NCI-H446 treated with DMSO at 0.1 percent for 48 hours (cell line): ENCODE measurements at regions not wholly inside any gene's neighbourhood (a gene's known extent, or its start where the extent isn't known, plus 50 kb on each side); places are given as distances from the start of the nearest gene placed in this dataset.
"Not testable (repeated sequence)": the region's sequence is repeated elsewhere in the genome, so short reads cannot be mapped to it uniquely, and the experiment has no call there.

Experiments used
- DNase-seq: peaks from one replicate; lab custom pipeline; 2025; lab: John Stamatoyannopoulos, UW

DNA sequence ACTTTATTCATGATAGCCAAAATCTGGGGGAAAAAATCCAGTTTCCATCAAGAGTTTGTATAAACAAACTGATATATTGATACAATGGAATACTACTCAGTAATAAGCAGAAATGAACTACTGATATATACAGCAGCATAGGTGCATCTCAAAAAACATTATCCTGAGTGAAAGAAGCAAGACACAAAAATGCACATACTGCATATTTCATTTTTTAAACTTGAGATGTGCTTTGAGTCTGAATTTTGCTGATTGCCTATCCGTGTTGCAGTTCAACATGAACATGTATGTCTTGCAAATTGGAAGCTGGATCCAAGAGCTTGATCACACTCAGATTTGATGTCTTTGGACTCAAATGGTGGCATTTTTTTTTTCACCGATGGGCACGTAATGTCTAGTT is 132.4 kb downstream of the TSEN15 start:
- DNase-seq, result no peak

DNA sequence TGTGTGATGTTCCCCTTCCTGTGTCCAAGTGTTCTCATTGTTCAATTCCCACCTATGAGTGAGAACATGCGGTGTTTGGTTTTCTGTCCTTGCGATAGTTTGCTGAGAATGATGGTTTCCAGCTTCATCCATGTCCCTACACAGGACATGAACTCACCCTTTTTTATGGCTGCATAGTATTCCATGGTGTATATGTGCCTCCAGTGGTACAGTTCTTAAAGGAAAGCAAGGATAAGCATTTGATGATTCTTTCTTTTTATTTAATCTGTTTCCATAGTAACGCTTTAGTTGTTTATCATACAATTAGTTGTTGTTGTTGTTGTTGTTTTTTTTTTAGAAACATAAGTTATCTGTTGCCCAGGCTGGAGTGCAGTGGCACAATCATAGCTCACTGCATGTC is 133.1 kb downstream of the TSEN15 start:
- not testable (repeated sequence) for DNase-seq

DNA sequence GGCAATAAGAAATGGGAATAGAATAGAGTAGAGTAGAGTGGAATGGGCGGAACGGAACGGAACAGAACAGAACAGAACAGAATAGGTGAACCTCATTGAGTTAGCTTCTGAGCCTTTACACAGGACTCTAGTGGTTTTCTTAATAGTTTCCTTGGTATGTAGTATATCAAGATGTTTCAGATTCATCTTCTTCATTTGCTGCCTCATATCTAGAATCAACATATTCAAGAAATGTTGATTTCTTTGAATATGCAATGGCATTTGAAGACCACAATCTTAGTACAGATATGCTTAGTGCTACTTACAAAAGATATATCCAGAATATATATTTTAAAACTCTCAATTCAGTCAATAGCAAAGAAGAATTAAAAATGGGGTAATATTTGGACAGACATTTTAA is 133.8 kb downstream of the TSEN15 start:
- DNase-seq, result no peak

DNA sequence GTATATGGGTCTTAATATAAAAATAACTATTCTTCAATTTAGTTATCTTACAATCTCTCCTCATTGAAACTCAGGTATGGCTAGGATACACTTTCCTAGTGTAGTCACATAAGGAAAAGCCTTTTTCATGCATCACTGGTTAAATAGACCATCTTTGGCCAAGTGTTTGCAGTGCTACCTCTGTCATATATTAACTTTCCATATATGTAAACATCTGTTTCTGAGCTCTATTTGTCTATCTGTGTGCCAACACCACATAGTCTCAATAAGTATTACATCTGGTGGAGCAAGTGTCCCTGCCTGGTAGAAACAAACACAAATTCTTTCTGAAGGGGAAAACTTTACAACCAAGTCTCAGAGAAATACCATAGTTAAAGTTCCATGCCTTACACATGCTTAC is 134.6 kb downstream of the TSEN15 start:
- no peak for DNase-seq

DNA sequence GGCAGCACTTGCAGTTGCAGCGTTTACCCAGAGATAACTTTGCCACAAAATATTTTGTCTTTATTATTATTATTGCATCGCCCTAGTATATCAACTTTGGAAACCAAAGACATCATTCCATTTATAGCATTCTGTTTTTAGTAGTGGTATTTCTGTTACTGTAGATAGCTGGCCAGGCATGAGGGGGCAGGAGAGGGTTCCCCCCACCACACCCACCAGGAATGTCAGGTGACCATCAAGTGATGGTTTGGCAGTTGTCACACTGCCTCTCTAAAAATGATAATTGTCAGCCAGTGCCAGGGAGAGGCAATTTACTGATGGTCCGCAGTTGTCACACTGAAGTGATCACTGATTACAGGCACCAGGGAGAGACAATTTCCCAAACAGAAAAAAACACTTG is 135.6 kb downstream of the TSEN15 start:
- DNase-seq, result no peak

DNA sequence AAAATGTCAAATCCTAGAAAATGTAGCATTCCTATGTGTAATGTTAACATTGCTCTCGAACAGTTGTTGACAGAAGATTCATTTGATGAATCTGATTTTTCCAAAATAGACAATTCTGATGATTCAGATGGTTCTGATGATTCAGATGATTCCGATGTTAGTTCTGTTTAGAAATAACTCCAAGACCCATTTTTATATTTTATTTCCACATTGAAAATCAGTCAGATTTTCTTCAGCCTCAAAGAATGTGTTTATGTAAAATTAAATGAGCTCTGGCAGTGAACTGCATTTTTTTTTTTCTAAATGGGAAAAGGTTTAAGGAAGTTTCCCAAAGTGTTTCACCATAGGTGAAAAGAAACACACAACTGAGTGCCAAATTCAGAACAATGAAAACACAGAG is 136.5 kb downstream of the TSEN15 start:
- DNase-seq, result no peak

DNA sequence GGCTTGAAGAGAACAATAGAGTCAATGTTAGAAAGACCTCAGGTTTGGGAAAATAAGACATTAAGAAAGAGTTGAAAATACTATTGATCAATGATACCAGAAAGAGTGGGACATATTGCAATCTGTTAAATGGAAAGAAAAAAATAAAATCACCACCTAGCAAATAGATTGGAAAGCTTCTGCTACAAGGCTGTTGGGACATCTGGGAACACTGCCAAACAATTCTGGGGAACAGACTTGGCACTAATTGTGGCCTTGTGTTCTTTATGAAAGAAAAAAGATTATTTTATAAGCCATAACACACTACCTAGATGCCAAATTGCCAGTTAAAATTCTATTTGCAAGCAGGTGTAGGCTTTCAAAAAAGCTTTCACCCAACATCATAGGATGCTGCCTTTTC is 137.8 kb downstream of the TSEN15 start:
- DNase-seq, result peak; percentile 51

DNA sequence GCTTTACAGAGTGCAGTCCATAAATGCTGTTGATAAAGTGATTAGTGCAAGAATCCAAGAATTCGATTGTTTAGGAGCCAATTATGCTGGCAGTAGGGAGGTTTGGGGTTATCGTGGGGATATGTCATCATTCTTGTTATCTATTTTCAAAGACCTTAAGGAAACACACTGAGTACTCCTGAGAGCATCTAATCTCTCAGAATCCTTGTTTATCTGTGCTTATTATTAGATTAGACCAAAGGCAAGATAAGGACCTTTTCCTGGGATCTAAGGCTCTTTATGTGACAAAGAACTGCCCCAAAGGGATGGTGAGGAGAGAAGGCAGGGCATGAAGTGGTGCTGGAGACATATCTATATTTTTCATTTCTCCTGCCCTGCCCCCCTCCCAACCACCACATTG is 139.1 kb downstream of the TSEN15 start:
- DNase-seq, result no peak

DNA sequence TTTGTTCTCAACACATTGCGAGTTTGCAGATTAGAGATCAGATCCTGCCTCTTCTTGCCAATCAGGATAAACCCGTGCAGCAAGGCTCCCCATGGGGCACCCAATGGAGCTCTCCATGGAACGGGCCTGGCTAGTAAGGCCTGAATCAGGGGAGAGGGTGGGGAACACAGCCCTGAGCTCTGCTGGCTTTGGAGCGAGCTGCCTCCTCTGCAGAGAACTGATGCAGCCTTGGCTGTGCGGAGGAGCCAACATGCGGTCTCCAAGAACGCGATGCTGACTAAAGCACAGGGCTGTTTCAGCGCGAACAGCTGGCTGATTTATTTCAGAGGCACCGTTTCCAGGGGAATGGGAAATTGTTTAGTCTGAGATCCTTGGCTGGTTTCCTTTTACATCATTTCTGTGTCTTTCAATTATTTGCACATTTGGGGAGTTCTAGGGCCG is 139.7 kb downstream of the TSEN15 start:
- DNase-seq, result peak; percentile 58

DNA sequence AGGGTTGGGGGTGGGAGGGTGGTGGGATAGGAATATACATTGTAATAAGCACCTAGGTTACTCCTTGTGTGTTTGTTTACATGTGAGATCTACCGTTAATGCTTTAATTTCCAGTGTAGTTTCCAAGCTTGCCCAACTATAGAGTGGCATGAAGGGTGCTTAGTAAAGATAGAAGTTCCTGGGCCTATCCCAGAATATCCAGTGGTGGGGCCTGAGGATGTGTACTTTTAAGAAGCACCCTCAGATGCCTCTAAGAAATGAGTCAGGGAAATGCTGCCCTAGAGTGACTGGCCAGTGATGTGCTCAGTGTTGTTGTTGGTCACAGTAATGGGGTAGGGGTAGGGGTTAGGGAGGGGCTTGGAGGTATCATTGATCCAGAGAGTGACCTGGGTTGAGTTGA is 141.3 kb downstream of the TSEN15 start:
- DNase-seq, result no peak

DNA sequence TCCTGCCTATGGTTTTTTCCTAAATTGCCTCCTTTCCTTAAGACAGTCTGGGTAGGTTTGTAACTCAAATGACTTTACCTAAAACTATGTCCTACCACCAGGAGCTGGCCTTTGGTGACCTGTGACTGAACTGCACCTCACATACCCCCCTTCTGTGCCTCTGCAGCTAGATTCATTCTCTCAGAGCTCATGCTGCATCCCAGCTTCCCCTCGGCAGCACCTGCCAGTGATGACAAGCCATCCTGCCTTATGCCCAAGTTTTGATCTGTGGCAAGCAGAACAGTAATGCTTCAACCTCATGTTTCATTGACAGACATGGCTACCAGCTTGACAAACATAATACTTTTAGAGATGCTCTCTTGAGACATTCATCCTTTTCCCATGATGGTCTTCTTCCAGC is 141.9 kb downstream of the TSEN15 start:
- no peak for DNase-seq

DNA sequence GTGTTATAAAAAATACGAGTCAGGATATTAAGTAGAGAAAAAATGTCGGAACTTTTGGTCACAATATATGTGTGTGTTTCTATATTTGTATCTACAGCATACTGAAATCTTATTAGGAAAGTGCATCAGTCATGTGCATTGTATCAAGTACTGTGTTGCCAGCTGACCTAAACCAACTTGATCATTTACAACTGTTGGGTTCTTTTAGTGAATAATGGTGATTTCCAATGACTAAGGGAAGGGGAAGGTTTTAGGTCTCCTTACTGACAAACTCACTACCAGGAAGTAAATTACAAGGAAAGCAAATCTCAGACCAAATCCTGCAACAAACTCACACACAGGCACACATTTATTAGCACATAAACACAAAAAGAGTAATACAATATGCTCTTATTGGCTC is 142.7 kb downstream of the TSEN15 start:
- DNase-seq, result no peak

DNA sequence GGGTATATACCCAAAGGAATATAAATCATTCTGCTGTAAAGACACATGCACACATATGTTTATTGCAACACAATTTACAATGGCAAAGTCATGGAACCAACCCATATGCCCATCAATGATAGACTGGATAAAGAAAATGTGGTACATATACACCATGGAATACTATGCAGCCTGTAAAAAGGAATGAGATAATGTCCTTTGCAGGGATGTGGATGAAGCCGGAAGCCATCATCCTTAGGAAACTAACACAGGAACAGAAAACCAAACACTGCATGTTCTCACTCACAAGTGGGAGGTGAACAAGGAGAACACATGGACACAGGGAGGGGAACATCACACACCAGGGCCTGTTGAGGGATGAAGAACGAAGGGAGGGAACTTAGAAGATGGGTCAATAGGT is 144.2 kb downstream of the TSEN15 start:
- not testable (repeated sequence) for DNase-seq

DNA sequence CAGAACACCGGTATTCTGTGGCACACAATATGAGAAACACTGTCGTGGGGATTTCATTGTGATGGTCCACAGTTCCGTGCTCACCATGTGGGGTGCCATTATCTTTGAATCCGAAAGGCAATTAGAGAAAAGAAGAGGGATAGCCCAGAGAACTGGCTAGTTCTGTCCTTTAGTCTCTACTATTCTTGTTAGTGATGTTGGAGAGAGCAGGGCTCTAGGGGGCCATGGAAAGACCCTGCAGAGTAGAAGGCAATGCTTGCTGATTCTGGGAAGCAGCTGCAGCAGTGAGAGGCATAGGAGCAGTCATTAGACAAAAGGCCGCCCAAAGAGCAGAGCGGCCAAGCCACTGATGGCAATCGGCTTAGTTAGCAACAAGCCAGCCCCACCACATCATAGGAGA is 146.3 kb downstream of the TSEN15 start:
- no peak for DNase-seq

DNA sequence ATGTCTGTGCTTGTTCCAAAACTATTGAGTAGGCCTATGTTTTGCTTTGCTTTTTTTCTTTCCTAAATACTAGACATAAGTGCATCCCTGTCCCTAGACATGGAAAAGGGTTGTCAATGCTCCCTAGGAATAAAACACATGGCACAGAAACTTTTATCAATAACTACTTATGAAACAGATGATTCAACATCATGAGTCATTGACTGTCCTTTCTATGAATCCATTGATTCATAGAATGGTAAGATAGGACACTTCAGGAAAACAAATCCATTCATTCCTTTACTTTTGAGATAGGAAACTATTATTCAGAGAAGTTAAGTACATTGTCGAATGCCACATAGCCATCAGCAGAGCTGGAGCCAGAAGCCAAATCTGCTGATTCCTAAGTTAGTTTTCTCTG is 147.5 kb downstream of the TSEN15 start:
- DNase-seq, result no peak

DNA sequence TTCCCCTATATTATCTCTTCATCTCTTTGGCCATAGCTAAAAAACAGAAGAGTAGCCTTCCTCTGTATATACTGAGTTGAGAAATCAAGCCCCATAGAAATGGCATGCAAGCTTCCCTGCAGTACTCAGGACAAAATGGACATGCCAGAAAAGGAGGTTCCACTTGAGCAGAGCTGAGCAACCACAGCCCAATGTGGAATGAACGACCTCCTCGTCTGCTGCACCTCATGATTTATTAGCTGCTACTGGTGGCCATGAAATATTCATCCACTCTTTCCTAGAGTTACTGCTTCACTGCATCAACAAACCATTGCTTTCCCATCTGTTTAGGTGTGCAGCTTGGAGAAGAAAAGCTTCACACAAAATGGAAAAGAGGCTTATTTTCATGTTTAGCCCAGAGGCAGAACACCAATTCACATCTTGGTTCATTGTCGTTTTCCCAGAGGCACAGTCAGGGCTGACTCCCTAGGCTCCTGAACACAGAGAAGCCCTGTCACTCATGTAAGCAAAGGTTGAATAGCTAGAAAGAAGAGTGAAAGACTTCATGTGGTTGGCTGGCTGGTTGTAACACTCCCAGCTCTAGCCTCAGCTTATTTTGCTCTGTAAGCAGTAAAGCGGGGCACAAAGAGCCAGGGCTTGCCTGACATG is 148.0 kb downstream of the TSEN15 start:
- no peak for DNase-seq

DNA sequence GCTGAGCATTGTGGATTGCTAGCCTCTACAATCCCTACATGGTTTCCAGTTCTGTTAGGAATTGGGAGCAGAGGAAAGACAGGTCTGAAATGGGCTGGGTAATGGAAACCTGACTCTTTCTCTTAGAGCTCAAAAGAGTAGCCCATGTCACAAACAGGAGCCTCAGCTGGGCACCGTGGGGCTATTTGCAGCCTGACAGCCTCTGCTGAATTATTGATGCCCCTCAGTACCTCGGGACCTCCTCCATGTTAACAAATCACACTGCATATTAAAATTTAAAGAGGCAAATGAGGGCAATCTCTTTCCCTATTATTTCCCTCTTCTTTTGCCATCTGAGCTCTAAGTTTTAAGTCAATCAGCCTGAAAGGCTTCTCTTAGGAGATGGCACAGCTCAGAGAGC is 157.1 kb downstream of the TSEN15 start:
- no peak for DNase-seq

DNA sequence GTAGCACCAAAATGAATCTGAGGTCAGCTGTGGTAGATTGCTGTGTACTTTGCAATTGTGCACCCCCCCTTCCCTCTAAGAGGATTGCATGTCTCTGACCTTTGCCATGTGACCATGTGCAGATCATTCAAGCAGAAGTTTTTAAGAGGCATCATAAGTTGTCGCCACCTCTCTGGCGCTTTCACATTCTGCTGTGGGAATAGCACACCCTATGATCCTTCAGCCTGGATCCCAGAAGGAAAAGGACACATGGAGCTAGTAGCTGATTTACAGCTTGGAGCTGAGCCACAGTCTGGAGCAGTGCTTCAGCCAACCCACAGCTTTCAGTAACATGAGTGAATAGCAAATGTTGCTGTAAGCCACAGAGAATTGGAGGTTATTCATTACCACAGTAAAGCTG is 158.5 kb downstream of the TSEN15 start:
- DNase-seq, result peak; percentile 68

DNA sequence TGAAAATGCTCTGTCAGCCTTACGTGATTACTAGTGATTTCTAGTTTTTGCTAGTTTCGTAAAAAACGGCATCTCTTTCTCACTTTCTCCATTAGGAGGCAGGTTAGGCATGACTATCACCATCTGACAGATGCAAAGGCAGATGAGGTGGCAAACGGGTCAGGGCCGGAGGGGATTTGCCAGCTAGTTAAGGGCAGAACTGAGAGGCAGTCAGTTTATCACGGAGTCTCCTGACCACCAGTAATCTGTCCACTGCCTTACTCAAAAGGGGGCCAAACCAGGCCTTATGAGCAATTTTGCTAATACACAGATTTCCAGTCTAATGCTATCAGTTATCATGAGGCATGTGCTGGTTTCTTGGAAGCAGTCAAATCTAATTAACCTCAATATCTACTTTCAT is 159.3 kb downstream of the TSEN15 start:
- no peak for DNase-seq

DNA sequence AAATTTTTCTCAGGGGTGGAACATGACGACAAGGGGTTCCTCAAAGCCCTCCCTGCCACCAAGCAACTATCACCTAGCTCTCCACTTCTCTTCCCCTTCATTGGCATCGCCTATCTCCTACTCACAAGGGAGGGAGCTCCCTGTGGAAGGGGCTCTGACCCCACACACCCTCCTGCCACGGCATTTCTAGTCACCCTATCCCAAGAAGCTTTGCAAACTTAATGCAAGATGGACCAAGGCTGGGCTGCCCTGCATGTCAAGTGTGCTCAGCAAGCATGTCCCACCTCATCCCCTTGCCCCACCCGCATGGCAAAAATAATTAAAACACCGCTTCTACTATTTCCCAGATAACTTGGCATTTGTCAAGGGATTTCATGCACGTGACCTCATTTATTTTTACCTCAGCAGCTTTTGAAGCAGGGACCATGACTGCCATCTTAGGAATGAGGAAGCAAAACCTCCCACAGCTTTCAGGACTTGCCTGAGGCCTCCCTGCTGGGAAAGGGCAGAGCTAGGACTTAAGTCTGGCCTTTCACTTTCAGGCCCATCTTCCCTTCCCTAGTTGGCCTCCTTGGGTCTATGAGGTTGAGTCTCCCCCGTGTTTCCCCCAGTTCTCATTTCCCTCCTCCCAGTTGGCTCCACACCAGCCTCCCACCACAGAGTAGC is 161.3 kb downstream of the TSEN15 start:
- DNase-seq, result no peak

DNA sequence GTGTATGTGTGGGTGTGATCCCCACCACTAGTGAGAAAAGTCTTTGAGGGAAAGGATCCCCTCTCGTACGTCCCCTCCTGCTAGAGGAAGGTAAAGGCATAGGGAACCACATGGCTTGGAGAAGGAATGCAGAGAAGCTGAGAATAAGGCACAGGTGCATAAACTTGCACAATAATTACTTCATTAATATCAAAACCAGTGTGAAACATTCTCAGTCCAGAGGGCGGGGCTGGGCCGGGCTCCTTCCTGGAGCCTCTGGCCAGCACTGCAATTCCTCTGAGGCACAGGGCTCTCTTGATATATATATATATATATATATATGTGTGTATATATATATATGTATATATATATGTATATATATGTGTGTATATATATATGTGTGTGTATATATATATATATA is 162.6 kb downstream of the TSEN15 start:
- no peak for DNase-seq

DNA sequence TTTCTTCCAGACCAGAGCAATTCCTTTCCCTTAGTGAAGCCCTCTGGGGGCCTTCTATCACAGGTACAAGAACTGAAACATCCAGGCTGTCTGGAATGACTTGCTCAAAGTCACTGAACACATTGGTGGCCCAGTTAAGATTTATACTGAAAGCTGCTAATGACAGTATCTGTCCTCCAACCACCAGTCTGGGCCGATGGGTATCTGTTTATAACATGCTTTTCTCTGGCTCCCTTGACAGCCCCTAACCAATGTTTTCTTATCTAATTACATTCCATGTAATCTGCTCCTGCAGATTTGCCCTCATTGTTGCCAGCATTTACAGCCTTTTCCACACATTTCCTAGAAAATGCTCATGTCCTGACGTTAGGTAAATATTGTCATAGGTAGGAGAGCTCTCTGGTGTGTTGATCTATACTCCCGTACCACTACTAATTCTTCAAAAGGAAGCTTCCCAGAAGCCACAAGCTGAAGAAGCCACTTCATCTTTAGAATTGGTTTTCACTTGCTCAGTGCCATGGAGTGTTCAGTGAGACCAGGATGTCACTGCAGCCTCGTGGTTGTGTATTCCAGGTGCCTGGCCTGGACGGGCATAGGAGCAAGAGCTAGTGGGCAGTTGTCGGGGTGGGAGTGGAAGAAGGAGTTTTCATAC is 163.9 kb downstream of the TSEN15 start:
- no peak for DNase-seq

DNA sequence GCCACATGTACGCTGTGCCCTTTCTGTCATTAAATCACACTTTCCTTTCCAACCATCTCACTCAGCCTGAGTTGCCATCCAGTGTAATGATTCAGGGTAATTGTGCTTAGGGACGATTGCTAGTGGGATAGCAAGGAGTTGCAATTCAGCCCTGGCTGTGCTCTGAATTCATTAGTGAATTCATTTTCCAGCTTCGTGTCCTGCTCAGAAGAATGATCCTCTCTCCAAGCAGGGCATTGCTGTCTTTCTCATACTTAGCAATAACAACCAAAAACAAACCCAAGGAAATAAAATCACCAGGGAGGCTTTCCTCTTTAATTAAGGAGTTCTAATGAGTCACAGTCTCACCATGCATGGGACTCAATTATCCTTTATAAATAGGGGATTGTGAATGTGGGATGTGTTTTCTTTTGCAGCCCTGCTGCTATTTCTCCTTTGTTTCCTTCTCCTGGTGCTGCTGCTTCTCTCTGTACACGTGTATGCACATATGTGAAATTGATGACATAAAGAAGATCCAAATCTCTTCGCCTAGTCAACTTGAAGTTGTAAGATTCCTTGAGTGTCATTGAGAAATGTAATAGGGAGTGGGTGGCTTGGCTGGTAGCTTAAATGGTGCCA is 167.0 kb downstream of the TSEN15 start:
- no peak for DNase-seq
